ENCODE measurements at regions not wholly inside any gene's neighbourhood (a gene's known extent, or its start where the extent isn't known, plus 50 kb on each side); places are given as distances from the start of the nearest gene placed in this dataset.

DNA sequence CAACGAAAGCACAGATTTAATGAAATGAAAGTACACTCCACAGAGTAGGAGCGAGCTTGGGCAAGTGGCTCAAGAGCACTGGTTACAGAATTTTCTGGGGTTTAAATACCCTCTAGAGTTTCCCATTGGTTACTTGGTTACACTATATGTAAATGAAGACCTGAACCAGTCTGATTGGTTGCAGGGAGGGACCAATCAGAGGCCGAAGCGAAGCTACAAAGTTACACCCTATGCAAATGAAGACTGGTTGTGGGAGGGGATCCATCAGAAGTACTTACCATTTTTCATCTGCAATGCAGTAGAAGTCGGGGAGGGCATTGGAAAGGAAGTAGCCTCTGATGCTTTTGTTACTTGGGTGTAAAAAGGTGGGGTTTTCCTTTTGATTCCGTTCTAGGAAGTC lies 132.0 kb downstream of the PMP22 start:
- TF ChIP-seq, protein P1, sequence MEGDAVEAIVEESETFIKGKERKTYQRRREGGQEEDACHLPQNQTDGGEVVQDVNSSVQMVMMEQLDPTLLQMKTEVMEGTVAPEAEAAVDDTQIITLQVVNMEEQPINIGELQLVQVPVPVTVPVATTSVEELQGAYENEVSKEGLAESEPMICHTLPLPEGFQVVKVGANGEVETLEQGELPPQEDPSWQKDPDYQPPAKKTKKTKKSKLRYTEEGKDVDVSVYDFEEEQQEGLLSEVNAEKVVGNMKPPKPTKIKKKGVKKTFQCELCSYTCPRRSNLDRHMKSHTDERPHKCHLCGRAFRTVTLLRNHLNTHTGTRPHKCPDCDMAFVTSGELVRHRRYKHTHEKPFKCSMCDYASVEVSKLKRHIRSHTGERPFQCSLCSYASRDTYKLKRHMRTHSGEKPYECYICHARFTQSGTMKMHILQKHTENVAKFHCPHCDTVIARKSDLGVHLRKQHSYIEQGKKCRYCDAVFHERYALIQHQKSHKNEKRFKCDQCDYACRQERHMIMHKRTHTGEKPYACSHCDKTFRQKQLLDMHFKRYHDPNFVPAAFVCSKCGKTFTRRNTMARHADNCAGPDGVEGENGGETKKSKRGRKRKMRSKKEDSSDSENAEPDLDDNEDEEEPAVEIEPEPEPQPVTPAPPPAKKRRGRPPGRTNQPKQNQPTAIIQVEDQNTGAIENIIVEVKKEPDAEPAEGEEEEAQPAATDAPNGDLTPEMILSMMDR (IDR thresholded peaks at IDR 0.05; ENCODE audit: low read depth, low read length): no peak
- TF ChIP-seq POLR2A (IDR thresholded peaks at IDR 0.05; ENCODE audit: extremely low read depth, insufficient read length): no peak
- TF ChIP-seq, protein P2, sequence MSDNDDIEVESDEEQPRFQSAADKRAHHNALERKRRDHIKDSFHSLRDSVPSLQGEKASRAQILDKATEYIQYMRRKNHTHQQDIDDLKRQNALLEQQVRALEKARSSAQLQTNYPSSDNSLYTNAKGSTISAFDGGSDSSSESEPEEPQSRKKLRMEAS (IDR thresholded peaks at IDR 0.05; ENCODE audit: low read depth, low read length): no peak

Measured in NB4 (cell line).